GM23248 (cell line): ENCODE measurements at regions not wholly inside any gene's neighbourhood (a gene's known extent, or its start where the extent isn't known, plus 50 kb on each side); places are given as distances from the start of the nearest gene placed in this dataset.

Source experiments
- DNase-seq: peaks from one replicate; pipeline ENCODE4 v3.0.0-alpha.2; 2015
- H2AFZ ChIP-seq: fragments of 200-600 bp; sonication (generic); 2 replicates; pipeline ENCODE4 v1.6.1; 2016; ENCODE audit warnings: antibody characterized with exemption
- H3F3A ChIP-seq: fragments of 200-600 bp; sonication (generic); 2 replicates; pipeline ENCODE4 v1.6.1; 2016; ENCODE audit warnings: mild to moderate bottlenecking, antibody characterized with exemption, mixed run types; ENCODE audit not compliant: insufficient read depth
- H3K27ac ChIP-seq: fragments of 200-600 bp; sonication (generic); 2 replicates; pipeline ENCODE4 v1.5.1; 2016; ENCODE audit warnings: mild to moderate bottlenecking
- H3K27me3 ChIP-seq: fragments of 200-600 bp; sonication (generic); replicated peaks from 2 replicates; pipeline ENCODE4 v1.6.1; 2016; ENCODE audit warnings: mild to moderate bottlenecking; ENCODE audit not compliant: insufficient read depth
- H3K36me3 ChIP-seq: fragments of 200-600 bp; sonication (generic); 2 replicates; pipeline ENCODE4 v1.6.1; 2016; ENCODE audit warnings: low read depth, mild to moderate bottlenecking
- H3K4me1 ChIP-seq: fragments of 200-600 bp; sonication (generic); 2 replicates; pipeline ENCODE4 v1.6.1; 2016; ENCODE audit warnings: mild to moderate bottlenecking; ENCODE audit not compliant: insufficient read depth
- H3K4me2 ChIP-seq: fragments of 200-600 bp; sonication (generic); one replicate; pipeline ENCODE4 v1.6.1; 2016; ENCODE audit warnings: mild to moderate bottlenecking; ENCODE audit not compliant: unreplicated experiment
- H3K4me3 ChIP-seq: fragments of 200-600 bp; sonication (generic); 2 replicates; pipeline ENCODE4 v1.5.1; 2016; ENCODE audit warnings: mild to moderate bottlenecking
- H3K79me2 ChIP-seq: fragments of 200-600 bp; sonication (generic); 2 replicates; pipeline ENCODE4 v1.6.1; 2016; ENCODE audit warnings: mild to moderate bottlenecking; ENCODE audit not compliant: insufficient read depth
- H3K9ac ChIP-seq: fragments of 200-600 bp; sonication (generic); 2 replicates; pipeline ENCODE4 v1.6.1; 2016; ENCODE audit warnings: mild to moderate bottlenecking
- H3K9me2 ChIP-seq: fragments of 200-600 bp; sonication (generic); 2 replicates; pipeline ENCODE4 v1.6.1; 2016; ENCODE audit warnings: mixed run types, mild to moderate bottlenecking, moderate library complexity; ENCODE audit not compliant: insufficient read depth
- H3K9me3 ChIP-seq: fragments of 200-600 bp; sonication (generic); one replicate; pipeline ENCODE4 v1.6.1; 2017; ENCODE audit warnings: low read depth
- H4K20me1 ChIP-seq: fragments of 200-600 bp; sonication (generic); 2 replicates; pipeline ENCODE4 v1.6.0; 2016; ENCODE audit not compliant: insufficient read depth
- EZH2 ChIP-seq: fragments of 200-600 bp; sonication (generic); IDR thresholded peaks from 2 replicates; pipeline ENCODE4 v1.6.1; 2018; ENCODE audit warnings: antibody characterized with exemption, mild to moderate bottlenecking; ENCODE audit not compliant: insufficient read depth, poor library complexity, severe bottlenecking
- EZH2phosphoT487 ChIP-seq: fragments of 200-600 bp; sonication (generic); IDR thresholded peaks from 2 replicates; pipeline ENCODE4 v1.6.1; 2018; ENCODE audit warnings: antibody characterized with exemption, moderate library complexity, mild to moderate bottlenecking, low read depth; ENCODE audit not compliant: insufficient read depth
- WGBS, 2 experiments: methylation state at CpG; one replicate each; pipeline ENCODE4 v1.1.6; 2015 to 2017; ENCODE audit warnings: low lambda C conversion rate in 2 of 2, low coverage in 1 of 2; ENCODE audit errors: missing lambda C conversion rate in 2 of 2; 5-methylcytosine and 5-hydroxymethylcytosine counted together
- in situ Hi-C: fragments of 300-500 bp; cut with MboI; formaldehyde crosslinking; loops from 2 replicates; pipeline ENCODE4 v1.15.0; 2020

GRCh38 chr18:40314199-40314598, 1640.8 kb upstream of the PIK3C3 start:
- H3K9ac ChIP-seq: no peak overlapping the region
- WGBS, 2 experiments: 3 to 5% methylated on average over 2 of the region's 2 CpGs
- no peaks in the 10 kb centered on the region for H3K4me1 ChIP-seq
- H4K20me1 ChIP-seq: no peaks in the 10 kb centered on the region
- DNase-seq: no peak
- no peak overlapping the region for H3K27ac ChIP-seq
- in situ Hi-C loops: no loop called here
- H3K27me3 ChIP-seq: no peaks in the 10 kb centered on the region
- no peak overlapping the region for H3K4me3 ChIP-seq
- H3K36me3 ChIP-seq: no peaks in the 10 kb centered on the region
- no peaks in the 10 kb centered on the region for H3F3A ChIP-seq
- no peak overlapping the region for H2AFZ ChIP-seq
- H3K9me3 ChIP-seq: no peaks in the 10 kb centered on the region
- no peak overlapping the region for H3K4me2 ChIP-seq
- TF ChIP-seq EZH2phosphoT487 (no peak), EZH2 (no peak)
- no peaks in the 10 kb centered on the region for H3K79me2 ChIP-seq
- H3K9me2 ChIP-seq: no peaks in the 10 kb centered on the region

GRCh38 chr18:40313030-40313642, 1641.9 kb upstream of the PIK3C3 start:
- Histone ChIP-seq H3F3A (no peaks in the 10 kb centered on the region), H3K9me2 (no peaks in the 10 kb centered on the region), H3K9ac (no peak overlapping the region), H3K27me3 (no peaks in the 10 kb centered on the region), H3K9me3 (no peaks in the 10 kb centered on the region), H3K36me3 (no peaks in the 10 kb centered on the region), H4K20me1 (no peaks in the 10 kb centered on the region), H3K4me2 (no peak overlapping the region), H3K27ac (no peak overlapping the region), H3K4me1 (no peaks in the 10 kb centered on the region), H2AFZ (no peak overlapping the region), H3K79me2 (no peaks in the 10 kb centered on the region), H3K4me3 (no peak overlapping the region)
- no peak for DNase-seq
- in situ Hi-C loops: no loop called here
- TF ChIP-seq EZH2phosphoT487: no peak
- TF ChIP-seq EZH2: no peak
- 58 to 61% methylated on average over 11 of the region's 11 CpGs for WGBS, 2 experiments

GRCh38 chr18:40307627-40308026, 1647.4 kb upstream of the PIK3C3 start:
- TF ChIP-seq EZH2 (no peak), EZH2phosphoT487 (no peak)
- no peak overlapping the region for H3K9ac ChIP-seq
- no peaks in the 10 kb centered on the region for H3K36me3 ChIP-seq
- in situ Hi-C loops: no loop called here
- H3K79me2 ChIP-seq: no peaks in the 10 kb centered on the region
- no peaks in the 10 kb centered on the region for H4K20me1 ChIP-seq
- no peak overlapping the region for H3K4me3 ChIP-seq
- H3K9me2 ChIP-seq: no peaks in the 10 kb centered on the region
- H3K4me2 ChIP-seq: no peak overlapping the region
- H3K27me3 ChIP-seq: no peaks in the 10 kb centered on the region; the same call in 1 of the 2 replicates
- H2AFZ ChIP-seq: no peak overlapping the region
- 62 to 63% methylated on average over 3 of the region's 3 CpGs for WGBS, 2 experiments
- H3K27ac ChIP-seq: no peak overlapping the region
- no peaks in the 10 kb centered on the region for H3K4me1 ChIP-seq
- DNase-seq: no peak
- no peaks in the 10 kb centered on the region for H3F3A ChIP-seq
- H3K9me3 ChIP-seq: no peaks in the 10 kb centered on the region

- TF ChIP-seq EZH2 (no peak), EZH2phosphoT487 (no peak)
- Histone ChIP-seq H3K79me2 (no peaks in the 10 kb centered on the region), H3F3A (no peaks in the 10 kb centered on the region), H3K4me1 (no peaks in the 10 kb centered on the region), H3K9me2 (no peaks in the 10 kb centered on the region), H3K4me2 (no peak overlapping the region), H3K4me3 (no peak overlapping the region), H3K27ac (no peak overlapping the region), H3K9me3 (no peaks in the 10 kb centered on the region), H3K27me3 (no peaks in the 10 kb centered on the region), H3K9ac (no peak overlapping the region), H3K36me3 (no peaks in the 10 kb centered on the region), H2AFZ (no peak overlapping the region), H4K20me1 (no peaks in the 10 kb centered on the region)
- in situ Hi-C loops: no loop called here
- WGBS, 2 experiments: 29 to 32% methylated on average over 1 of the region's 1 CpG
- no peak for DNase-seq
Observed at GRCh38 chr18:40296717-40297413, 1658.2 kb upstream of the PIK3C3 start.
